AML-193 (cell line): ENCODE measurements at regions not wholly inside any gene's neighbourhood (a gene's known extent, or its start where the extent isn't known, plus 50 kb on each side); places are given as distances from the start of the nearest gene placed in this dataset.

ENCODE experiments used
- DNase-seq, 2 experiments: peaks; one replicate each; lab custom pipeline; 2025; lab: John Stamatoyannopoulos, UW

DNA sequence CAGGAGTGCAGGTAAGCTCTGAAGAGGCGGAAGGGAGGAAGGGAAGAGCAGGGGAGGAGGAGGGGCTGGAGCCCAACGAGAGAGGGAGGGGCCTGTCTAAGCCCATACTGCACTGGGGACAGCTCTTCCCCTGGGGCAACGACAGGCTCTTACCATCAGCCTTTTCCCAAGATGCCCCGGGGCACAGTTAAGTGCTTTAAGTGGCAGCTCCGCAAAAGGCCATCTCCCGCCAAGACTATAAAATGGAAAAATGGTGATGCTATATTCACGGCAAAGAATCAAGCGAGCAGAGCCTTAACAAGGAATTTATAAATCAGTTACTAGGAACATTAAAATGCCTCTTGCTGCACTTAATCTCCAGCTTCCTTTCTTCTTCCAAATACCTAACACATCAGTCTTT, 110.2 kb upstream of the NLRP1 start:
- DNase-seq = no peak

DNA sequence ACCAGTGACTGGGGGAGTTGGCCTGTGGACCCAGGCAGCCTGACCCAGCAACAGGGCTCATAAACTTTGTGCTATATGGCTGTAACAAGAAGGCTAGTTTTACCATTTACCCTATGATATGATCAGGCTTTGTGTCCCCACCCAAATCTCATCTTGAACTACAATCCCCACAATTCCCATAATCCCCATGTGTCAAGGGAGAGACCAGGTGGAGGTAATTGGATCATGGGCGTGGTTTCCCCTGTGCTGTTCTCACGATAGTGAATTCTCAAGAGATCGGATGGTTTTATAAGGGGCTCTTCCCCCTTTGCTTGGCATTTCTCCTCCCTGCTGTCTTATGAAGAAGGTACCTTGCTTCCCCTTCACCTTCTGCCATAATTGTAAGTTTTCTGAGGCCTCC, 111.2 kb upstream of the NLRP1 start:
- DNase-seq = no peak

- DNase-seq = no peak
These were observed 114.7 kb upstream of the NLRP1 start for GRCh38 chr17:5698959-5699358.

DNA sequence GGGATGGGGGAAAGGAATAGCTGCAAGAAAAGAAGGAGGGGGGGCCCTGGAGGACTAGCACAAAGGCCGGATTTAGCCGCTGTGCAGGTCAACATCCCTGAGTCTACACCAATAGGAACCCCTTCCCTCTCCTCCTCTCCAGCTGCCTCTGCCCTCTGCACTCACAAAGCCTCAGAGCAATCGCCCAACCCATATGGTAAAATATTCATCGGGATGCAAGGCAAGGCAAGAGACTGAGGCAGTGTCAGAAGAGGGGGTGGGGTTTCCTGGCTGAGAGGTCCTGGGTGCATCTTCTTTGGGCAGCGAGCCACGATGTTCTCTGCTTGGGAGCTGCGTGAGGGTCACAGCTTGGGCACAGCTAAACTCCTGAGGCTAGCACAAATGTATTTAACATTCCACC, 115.5 kb upstream of the NLRP1 start:
- DNase-seq = no peak

DNA sequence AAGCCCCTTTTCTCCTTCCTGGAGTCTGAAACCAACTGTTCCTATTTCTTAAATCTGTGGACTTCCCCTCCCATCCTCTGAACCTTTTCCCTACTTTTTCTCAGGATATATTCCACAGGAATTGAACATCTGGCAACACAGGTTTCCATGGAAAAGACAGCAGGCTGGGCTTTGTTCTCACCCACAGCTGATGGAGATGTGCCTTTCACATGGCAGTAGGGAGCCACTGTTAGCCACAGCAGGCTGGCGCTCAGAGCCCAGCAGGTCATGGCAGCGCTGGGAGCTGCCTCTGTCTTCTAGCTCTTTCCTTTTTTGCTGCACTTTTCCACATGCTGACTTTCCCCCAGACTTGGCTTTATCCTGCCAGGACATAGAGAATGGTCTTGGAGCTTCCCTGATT, 116.4 kb upstream of the NLRP1 start:
- no peak for DNase-seq

- DNase-seq = no peak
These were observed 117.1 kb upstream of the NLRP1 start for GRCh38 chr17:5701381-5701780.

- DNase-seq = no peak
These were observed 118.7 kb upstream of the NLRP1 start for GRCh38 chr17:5702951-5703510.

DNA sequence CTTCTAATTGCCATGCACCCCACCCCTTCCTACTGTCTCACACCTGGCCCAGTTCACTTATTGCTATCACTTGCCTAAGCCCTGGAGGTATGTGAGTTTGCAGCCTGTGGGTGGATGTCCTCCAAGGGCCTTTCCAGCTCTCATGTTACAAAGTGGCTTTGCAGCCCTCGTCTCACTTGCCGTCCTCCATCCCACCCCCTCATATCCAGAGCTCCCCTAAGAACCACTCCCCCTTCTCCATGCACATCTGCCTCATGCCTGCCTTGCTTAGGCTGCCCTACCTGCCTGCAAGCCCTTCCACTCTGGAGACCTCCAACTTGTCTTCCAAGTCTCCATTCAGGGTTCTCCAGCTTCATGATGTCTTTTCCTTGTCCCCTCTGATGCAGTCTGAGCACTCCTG, 119.4 kb upstream of the NLRP1 start:
- DNase-seq = no peak

DNA sequence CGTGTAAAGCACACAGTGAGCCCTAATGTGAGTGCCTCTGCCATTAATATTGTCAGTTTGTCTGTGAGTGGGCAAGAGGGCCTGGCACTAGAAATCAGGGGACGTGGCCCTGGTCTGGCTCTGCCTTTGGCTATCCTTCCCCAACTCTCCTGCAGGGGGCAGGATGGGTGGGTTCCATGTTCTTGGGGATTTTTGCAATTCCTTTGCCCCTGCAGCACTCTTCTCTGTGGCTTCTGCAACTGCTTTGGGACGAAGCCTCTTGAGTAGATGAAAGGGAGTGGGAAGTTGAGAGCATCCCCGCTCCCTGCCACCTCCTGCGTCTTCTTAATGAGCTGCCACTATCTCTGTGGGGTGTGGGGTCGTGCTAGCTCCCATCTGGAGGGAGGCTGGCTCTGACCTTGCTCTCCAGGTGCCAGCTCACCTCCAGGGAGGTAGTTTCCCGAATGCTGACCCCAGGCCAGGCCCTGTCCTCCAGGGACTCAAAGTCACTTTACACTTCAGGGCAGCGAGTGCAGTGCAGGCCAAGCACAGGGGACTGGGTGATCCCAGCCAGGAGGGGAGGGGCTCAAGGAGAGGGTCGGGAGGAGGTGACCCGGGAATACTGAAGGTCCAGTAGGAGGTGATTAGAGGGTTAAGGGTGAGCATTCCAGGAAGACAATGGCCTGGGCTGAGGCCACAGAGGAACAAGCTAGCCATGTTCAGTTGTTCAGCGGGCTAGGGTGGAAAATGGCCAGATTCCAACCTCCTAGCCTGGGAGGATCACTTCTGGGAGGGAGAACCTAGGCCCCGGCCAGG, 121.0 kb upstream of the NLRP1 start:
- no peak for DNase-seq

- DNase-seq = no peak
These were observed 121.7 kb upstream of the NLRP1 start for GRCh38 chr17:5705876-5706576.

GRCh38 chr17:5706577-5707210, 122.4 kb upstream of the NLRP1 start:
- peak; percentile 0 to 1 for DNase-seq

DNA sequence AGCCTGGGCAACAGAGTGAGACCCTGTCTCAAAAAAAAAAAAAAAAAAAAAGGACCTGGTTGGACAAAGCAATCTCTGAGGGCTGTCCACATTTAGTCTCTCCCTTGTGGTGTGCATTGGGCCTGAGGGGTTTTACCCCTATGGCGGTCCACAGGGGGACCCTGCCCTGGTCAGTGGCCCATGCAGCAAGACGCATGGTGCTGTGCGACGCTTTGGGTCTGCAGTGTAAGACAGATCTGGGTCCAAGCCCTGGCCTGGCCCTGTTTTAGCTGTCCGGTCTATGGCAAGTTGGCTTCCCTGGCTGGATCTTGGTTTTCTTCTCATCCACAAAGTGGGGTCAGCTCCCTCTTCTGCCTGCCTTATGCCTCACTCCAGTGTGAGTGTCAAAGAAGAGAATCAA, 123.2 kb upstream of the NLRP1 start:
- no peak for DNase-seq

- no peak for DNase-seq
These were observed 124.0 kb upstream of the NLRP1 start for GRCh38 chr17:5708344-5708743.

DNA sequence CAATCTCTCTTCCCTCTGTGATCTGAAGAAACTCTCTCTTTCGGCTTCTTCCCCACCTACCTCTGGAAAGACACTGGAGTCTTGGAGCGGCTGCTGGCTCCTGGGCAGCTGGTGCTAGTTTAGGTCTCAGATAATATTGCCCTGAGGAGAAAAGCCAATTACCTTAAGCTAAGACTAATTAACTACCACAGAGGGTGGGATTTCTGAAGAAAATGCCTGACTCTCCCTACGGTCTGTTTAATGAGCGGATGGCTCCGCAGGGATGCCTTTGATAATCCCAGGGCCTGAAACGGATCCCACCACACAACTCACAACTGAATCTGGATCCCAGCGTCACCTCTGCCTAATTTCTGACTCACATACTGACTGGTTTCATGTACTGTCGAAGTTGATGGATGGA, 127.0 kb upstream of the NLRP1 start:
- no peak for DNase-seq

- DNase-seq = no peak
These were observed 130.7 kb upstream of the NLRP1 start for GRCh38 chr17:5714993-5715392.

DNA sequence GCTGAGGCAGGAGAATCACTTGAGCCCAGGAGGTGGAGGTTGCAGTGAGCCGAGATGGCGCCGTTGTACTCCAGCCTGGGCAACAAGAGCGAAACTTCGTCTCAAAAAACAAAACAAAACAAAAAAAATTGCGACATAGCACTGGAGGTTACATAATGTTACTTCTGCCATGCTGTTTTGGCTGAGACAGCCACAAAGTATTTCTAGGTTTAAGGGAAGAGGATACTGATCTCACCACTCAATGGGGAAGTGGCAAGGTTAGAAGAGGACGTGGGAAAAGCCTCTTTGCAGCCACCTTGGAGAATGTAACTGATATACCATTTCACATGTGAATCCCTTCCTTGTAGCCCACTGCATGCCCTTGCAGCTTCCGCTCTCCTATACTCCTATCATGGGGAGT, 131.2 kb upstream of the NLRP1 start:
- DNase-seq = peak; percentile 26 to 34

GRCh38 chr17:5718726-5719125, 134.4 kb upstream of the NLRP1 start:
- no peak for DNase-seq

- DNase-seq = no peak
These were observed 135.7 kb upstream of the NLRP1 start for GRCh38 chr17:5719976-5720375.

GRCh38 chr17:5730373-5730772, 146.1 kb upstream of the NLRP1 start:
- DNase-seq = no peak

- DNase-seq = no peak
These were observed 156.6 kb upstream of the NLRP1 start for GRCh38 chr17:5740937-5741336.

DNA sequence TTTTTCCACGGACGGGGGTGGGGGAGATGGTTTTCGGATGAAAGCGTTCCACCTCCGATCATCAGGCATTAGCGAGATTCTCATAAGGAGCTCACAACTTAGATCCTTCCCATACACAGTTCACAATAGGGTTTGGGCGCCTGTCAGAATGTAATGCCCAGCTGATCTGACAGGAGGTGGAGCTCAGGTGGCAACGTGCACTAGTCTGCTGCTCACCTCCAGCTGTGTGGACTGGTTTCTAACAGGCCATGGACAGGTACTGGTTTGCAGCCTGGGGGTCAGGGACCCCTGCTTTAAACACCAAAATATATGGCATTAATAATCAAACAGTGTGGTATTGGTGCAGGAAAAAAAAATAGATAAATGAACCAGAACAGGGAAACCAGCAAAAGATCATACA, 157.5 kb upstream of the NLRP1 start:
- DNase-seq = no peak

- DNase-seq = no peak
These were observed 161.0 kb upstream of the NLRP1 start for GRCh38 chr17:5745111-5745813.
